Tibial nerve (tissue), 4 donors: ENCODE measurements at regions not wholly inside any gene's neighbourhood (a gene's known extent, or its start where the extent isn't known, plus 50 kb on each side); places are given as distances from the start of the nearest gene placed in this dataset.
"Not testable (repeated sequence)": the region's sequence is repeated elsewhere in the genome, so short reads cannot be mapped to it uniquely, and the experiment has no call there.

Experiments
- DNase-seq, 2 donors: peaks; one replicate each; pipeline ENCODE4 v3.0.0-alpha.2; 2019; ENCODE audit warnings: low spot score in 2 of 2
- H3K27ac ChIP-seq, 4 donors: fragments of 200-600 bp; sonication (generic) in 3 of 4; one replicate each; pipeline ENCODE4 v1.5.1; 2017 to 2019; ENCODE audit warnings: mild to moderate bottlenecking in 1 of 4
- H3K27me3 ChIP-seq, 2 donors: fragments of 200-600 bp; sonication (generic) in 1 of 2; one replicate each; pipeline versions ENCODE4 v1.5.1 to v1.6.0; 2017 to 2019
- H3K36me3 ChIP-seq, 3 donors: fragments of 200-600 bp; sonication (generic); one replicate each; pipeline ENCODE4 v1.5.1; 2018 to 2019
- H3K4me1 ChIP-seq, 4 donors: fragments of 200-600 bp; sonication (generic) in 3 of 4; one replicate each; pipeline ENCODE4 v1.5.1; 2017 to 2019
- H3K4me3 ChIP-seq, 4 donors: fragments of 200-600 bp; sonication (generic) in 3 of 4; one replicate each; pipeline ENCODE4 v1.5.1; 2017 to 2019; ENCODE audit warnings: mild to moderate bottlenecking in 1 of 4, moderate library complexity in 1 of 4
- H3K9me3 ChIP-seq, 4 donors: fragments of 200-600 bp; sonication (generic) in 3 of 4; one replicate each; pipeline ENCODE4 v1.5.1; 2017 to 2019
- CTCF ChIP-seq, 5 experiments: fragments of 200-600 bp in 3 of 5; fragments of 450-650 bp in 2 of 5; sonication (generic) in 3 of 5; IDR thresholded peaks; one replicate each; pipeline ENCODE4 v1.5.1; 2016 to 2019; ENCODE audit warnings: antibody characterized with exemption in 5 of 5, mild to moderate bottlenecking in 3 of 5, moderate library complexity in 2 of 5
- EP300 ChIP-seq, 2 donors: sonication (generic); formaldehyde crosslinking; IDR thresholded peaks; one replicate each; pipeline ENCODE4 v1.6.1; 2017; ENCODE audit warnings: antibody characterized with exemption in 2 of 2, mild to moderate bottlenecking in 1 of 2
- POLR2A ChIP-seq, 2 donors: fragments of 450-650 bp; IDR thresholded peaks; one replicate each; pipeline ENCODE4 v1.6.1; 2017; ENCODE audit warnings: antibody characterized with exemption in 2 of 2, mild to moderate bottlenecking in 2 of 2, moderate library complexity in 2 of 2
- WGBS, 2 donors: methylation state at CpG; one replicate each; pipeline ENCODE4 v1.1.5; 2018; 5-methylcytosine and 5-hydroxymethylcytosine counted together

GRCh38 chr5:25544652-25545249 lies 900.0 kb upstream of the CDH10 start:
- no peaks in the 10 kb centered on the region for H3K36me3 ChIP-seq
- H3K27me3 ChIP-seq = no peaks in the 10 kb centered on the region
- DNase-seq = peak in 1 of 2 donors; percentile 7
- no peaks in the 10 kb centered on the region for H3K4me1 ChIP-seq
- H3K4me3 ChIP-seq = no peak overlapping the region
- peak in 2 of 5 experiments; percentile 37 to 39 for TF ChIP-seq CTCF (IDR thresholded peaks at IDR 0.05)
- TF ChIP-seq POLR2A (IDR thresholded peaks at IDR 0.05) = no peak
- no peak overlapping the region for H3K27ac ChIP-seq
- WGBS, 2 donors = 30 to 32% methylated on average over 6 of the region's 6 CpGs
- no peaks in the 10 kb centered on the region for H3K9me3 ChIP-seq

GRCh38 chr5:25540628-25541027 lies 895.9 kb upstream of the CDH10 start:
- WGBS, 2 donors = 59 to 60% methylated on average over 2 of the region's 2 CpGs
- Histone ChIP-seq H3K4me3 (no peak overlapping the region), H3K9me3 (no peaks in the 10 kb centered on the region), H3K4me1 (no peaks in the 10 kb centered on the region), H3K27ac (no peak overlapping the region), H3K36me3 (no peaks in the 10 kb centered on the region), H3K27me3 (no peaks in the 10 kb centered on the region)
- TF ChIP-seq EP300 (IDR thresholded peaks at IDR 0.05) = no peak
- no peak for TF ChIP-seq CTCF (IDR thresholded peaks at IDR 0.05)
- no peak for TF ChIP-seq POLR2A (IDR thresholded peaks at IDR 0.05)
- no peak for DNase-seq

GRCh38 chr5:25539536-25539935 lies 894.8 kb upstream of the CDH10 start:
- no peak for DNase-seq
- Histone ChIP-seq H3K36me3 (no peaks in the 10 kb centered on the region), H3K4me1 (no peaks in the 10 kb centered on the region), H3K4me3 (no peak overlapping the region), H3K27ac (no peak overlapping the region), H3K9me3 (no peaks in the 10 kb centered on the region), H3K27me3 (no peaks in the 10 kb centered on the region)
- TF ChIP-seq POLR2A (IDR thresholded peaks at IDR 0.05) (no peak), EP300 (IDR thresholded peaks at IDR 0.05) (no peak), CTCF (IDR thresholded peaks at IDR 0.05) (no peak)
- WGBS, 2 donors = 20 to 45% methylated on average over 2 of the region's 2 CpGs

GRCh38 chr5:25536461-25536860 lies 891.7 kb upstream of the CDH10 start:
- H3K9me3 ChIP-seq, H3K27ac ChIP-seq, H3K4me1 ChIP-seq, DNase-seq, H3K36me3 ChIP-seq, H3K27me3 ChIP-seq, H3K4me3 ChIP-seq: not testable (repeated sequence)
- 74 to 80% methylated on average over 6 of the region's 6 CpGs for WGBS, 2 donors

GRCh38 chr5:25516141-25516540 lies 871.4 kb upstream of the CDH10 start:
- 27 to 37% methylated on average over 2 of the region's 2 CpGs for WGBS, 2 donors
- TF ChIP-seq EP300 (IDR thresholded peaks at IDR 0.05) (no peak), CTCF (IDR thresholded peaks at IDR 0.05) (no peak), POLR2A (IDR thresholded peaks at IDR 0.05) (no peak)

GRCh38 chr5:25515525-25515924 lies 870.7 kb upstream of the CDH10 start:
- no peaks in the 10 kb centered on the region for H3K27me3 ChIP-seq
- H3K36me3 ChIP-seq = no peaks in the 10 kb centered on the region
- TF ChIP-seq POLR2A (IDR thresholded peaks at IDR 0.05) (no peak), CTCF (IDR thresholded peaks at IDR 0.05) (no peak), EP300 (IDR thresholded peaks at IDR 0.05) (no peak)
- H3K4me3 ChIP-seq = no peak overlapping the region
- H3K27ac ChIP-seq = no peak overlapping the region
- DNase-seq = no peak
- 82 to 94% methylated on average over 2 of the region's 2 CpGs for WGBS, 2 donors
- H3K4me1 ChIP-seq = no peaks in the 10 kb centered on the region
- no peaks in the 10 kb centered on the region for H3K9me3 ChIP-seq

More at GRCh38 chr5:25516141-25516540, 871.4 kb upstream of the CDH10 start:
- Histone ChIP-seq H3K9me3 (no peaks in the 10 kb centered on the region), H3K4me1 (no peaks in the 10 kb centered on the region), H3K36me3 (no peaks in the 10 kb centered on the region), H3K4me3 (no peak overlapping the region), H3K27me3 (no peaks in the 10 kb centered on the region), H3K27ac (no peak overlapping the region)
- DNase-seq = no peak

GRCh38 chr5:25510692-25511091 lies 865.9 kb upstream of the CDH10 start:
- not testable (repeated sequence) for DNase-seq, H3K36me3 ChIP-seq, H3K4me1 ChIP-seq, H3K27me3 ChIP-seq, H3K9me3 ChIP-seq, H3K4me3 ChIP-seq, H3K27ac ChIP-seq
- 89 to 97% methylated on average over 2 of the region's 2 CpGs for WGBS, 2 donors

- not testable (repeated sequence) for H3K27me3 ChIP-seq, H3K36me3 ChIP-seq, H3K4me1 ChIP-seq, H3K27ac ChIP-seq, H3K9me3 ChIP-seq, H3K4me3 ChIP-seq, DNase-seq
- WGBS, 2 donors = 94 to 100% methylated on average over 4 of the region's 4 CpGs
Observed at GRCh38 chr5:25508011-25508410, 863.2 kb upstream of the CDH10 start.
